ENCODE measurements at regions not wholly inside any gene's neighbourhood (a gene's known extent, or its start where the extent isn't known, plus 50 kb on each side); places are given as distances from the start of the nearest gene placed in this dataset.

DNA sequence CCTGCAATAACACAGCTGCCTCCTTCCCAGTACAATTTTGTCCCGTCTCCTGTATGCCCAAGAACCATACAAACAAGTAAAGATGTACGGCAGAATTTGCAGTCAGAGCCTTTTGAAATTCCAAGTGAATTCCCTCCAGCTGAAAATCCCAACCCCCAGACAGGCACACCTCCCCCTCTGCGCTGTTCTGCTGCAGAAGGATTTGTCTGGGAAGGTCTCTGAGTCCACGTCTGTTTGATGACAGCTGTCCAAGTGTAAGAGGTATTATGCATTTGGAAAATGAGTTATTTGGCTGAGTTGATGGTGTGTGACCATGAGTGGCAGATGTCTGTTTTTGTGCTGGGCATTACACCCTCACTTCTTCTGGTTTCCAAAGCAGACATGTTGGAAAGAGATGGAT lies 104.9 kb upstream of the HS3ST4 start:
- TF ChIP-seq, protein P1, sequence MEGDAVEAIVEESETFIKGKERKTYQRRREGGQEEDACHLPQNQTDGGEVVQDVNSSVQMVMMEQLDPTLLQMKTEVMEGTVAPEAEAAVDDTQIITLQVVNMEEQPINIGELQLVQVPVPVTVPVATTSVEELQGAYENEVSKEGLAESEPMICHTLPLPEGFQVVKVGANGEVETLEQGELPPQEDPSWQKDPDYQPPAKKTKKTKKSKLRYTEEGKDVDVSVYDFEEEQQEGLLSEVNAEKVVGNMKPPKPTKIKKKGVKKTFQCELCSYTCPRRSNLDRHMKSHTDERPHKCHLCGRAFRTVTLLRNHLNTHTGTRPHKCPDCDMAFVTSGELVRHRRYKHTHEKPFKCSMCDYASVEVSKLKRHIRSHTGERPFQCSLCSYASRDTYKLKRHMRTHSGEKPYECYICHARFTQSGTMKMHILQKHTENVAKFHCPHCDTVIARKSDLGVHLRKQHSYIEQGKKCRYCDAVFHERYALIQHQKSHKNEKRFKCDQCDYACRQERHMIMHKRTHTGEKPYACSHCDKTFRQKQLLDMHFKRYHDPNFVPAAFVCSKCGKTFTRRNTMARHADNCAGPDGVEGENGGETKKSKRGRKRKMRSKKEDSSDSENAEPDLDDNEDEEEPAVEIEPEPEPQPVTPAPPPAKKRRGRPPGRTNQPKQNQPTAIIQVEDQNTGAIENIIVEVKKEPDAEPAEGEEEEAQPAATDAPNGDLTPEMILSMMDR (IDR thresholded peaks at IDR 0.05; ENCODE audit: insufficient read depth, low read depth, low read length): no peak
- TF ChIP-seq EZH2 (IDR thresholded peaks at IDR 0.05; ENCODE audit: insufficient read depth, low read length): no peak

Data from astrocyte (in vitro differentiated cells and primary cell).